PC-9 (cell line): ENCODE measurements at regions not wholly inside any gene's neighbourhood (a gene's known extent, or its start where the extent isn't known, plus 50 kb on each side); places are given as distances from the start of the nearest gene placed in this dataset.
"Not testable (repeated sequence)": the region's sequence is repeated elsewhere in the genome, so short reads cannot be mapped to it uniquely, and the experiment has no call there.

Source experiments
- EZH2 ChIP-seq: fragments of 200-600 bp; sonication (generic); IDR thresholded peaks from 2 replicates; pipeline ENCODE4 v1.8.0; 2017; ENCODE audit warnings: antibody characterized with exemption, low read depth
- TF ChIP-seq, protein P1 (sequence below): fragments of 200-600 bp; sonication (generic); conservative IDR thresholded peaks from 2 replicates; pipeline ENCODE4 v1.6.1; 2017; ENCODE audit warnings: mixed run types, antibody characterized with exemption, mild to moderate bottlenecking, moderate library complexity

DNA sequence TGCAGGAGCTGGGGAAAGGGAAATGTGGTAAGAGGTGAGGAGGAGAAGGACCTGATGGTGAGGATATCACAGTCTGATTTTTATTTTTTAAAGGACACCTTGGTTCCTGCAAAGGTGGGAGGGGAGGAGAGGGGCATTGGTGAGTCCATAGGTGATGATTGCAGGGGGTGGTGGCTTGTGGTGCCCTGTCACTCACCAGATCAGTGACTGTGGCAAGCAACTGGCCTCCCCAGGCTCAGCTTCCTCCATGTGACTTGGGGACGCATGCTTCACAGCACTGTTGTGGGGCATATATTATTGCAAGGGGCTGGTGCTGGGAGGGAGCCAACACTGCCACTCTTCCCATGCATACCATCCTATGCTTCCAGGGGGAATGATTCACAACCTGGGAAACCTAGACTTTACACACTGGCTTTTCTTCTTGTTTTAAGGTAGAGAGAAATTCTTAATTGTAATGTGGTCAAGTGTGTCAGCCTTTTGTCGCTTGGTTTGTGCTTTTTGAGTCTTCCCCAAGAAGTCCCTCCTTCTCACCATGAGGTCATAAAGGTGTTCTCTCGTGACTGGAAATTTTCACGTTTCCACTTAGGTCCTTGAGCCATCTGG is 106.8 kb upstream of the PLGLB2 start:
- TF ChIP-seq, protein P1, sequence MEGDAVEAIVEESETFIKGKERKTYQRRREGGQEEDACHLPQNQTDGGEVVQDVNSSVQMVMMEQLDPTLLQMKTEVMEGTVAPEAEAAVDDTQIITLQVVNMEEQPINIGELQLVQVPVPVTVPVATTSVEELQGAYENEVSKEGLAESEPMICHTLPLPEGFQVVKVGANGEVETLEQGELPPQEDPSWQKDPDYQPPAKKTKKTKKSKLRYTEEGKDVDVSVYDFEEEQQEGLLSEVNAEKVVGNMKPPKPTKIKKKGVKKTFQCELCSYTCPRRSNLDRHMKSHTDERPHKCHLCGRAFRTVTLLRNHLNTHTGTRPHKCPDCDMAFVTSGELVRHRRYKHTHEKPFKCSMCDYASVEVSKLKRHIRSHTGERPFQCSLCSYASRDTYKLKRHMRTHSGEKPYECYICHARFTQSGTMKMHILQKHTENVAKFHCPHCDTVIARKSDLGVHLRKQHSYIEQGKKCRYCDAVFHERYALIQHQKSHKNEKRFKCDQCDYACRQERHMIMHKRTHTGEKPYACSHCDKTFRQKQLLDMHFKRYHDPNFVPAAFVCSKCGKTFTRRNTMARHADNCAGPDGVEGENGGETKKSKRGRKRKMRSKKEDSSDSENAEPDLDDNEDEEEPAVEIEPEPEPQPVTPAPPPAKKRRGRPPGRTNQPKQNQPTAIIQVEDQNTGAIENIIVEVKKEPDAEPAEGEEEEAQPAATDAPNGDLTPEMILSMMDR: not testable (repeated sequence)
- TF ChIP-seq EZH2: not testable (repeated sequence)
